ENCODE measurements at regions not wholly inside any gene's neighbourhood (a gene's known extent, or its start where the extent isn't known, plus 50 kb on each side); places are given as distances from the start of the nearest gene placed in this dataset.
"Not testable (repeated sequence)": the region's sequence is repeated elsewhere in the genome, so short reads cannot be mapped to it uniquely, and the experiment has no call there.

DNA sequence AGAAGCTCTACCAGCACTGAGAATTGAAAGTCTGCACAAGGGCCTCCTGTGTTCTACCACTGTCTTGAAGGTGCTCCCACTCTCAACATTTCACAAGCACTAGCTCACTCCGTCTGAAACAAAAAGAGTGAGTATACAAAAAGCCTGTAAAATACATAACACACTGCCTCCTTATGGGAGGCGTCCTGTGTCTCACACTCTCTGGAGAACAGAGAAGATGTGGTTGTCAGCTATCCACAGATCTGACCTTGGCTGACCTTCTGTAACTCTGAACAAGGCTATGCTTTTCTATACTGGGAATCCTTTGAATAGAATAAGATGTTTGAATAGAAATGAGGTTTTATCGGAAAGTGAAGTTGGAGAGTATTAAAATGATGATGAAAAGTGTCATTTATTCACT is 171.3 kb upstream of the TMEM45B start:
- intact Hi-C loops (cut with DNase I; ENCODE audit: low total_unique reads) = no loop called here

DNA sequence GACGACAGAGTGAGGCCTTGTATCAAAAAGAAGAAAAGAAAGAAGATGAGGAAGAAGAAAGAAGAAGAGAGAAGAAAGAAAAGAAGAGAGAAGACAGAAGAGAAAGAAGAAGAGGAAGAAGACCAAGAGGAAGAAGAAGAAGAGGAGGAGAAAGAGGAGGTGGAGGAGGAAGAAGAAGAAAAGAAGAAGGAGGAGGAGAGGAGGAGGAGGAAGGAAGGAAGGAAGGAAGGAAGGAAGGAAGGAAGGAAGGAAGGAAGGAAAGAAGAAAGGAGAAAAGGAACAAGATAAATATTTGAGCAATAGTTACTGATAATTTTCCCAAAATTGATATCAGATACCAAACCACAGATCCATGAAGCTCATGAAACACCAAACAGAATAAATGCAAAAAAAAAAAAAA is 169.7 kb upstream of the TMEM45B start:
- no peak for DNase-seq
- TF ChIP-seq POLR2AphosphoS5 (IDR thresholded peaks at IDR 0.05) (no peak), EP300 (IDR thresholded peaks at IDR 0.05) (no peak), POLR2A (IDR thresholded peaks at IDR 0.05) (no peak), CTCF (IDR thresholded peaks at IDR 0.05) (no peak)
- Histone ChIP-seq H3K4me3 (no peak overlapping the region), H3K36me3 (no peaks in the 10 kb centered on the region), H3K27ac (no peak overlapping the region), H3K4me1 (no peaks in the 10 kb centered on the region), H3K27me3 (no peaks in the 10 kb centered on the region), H3K9me3 (no peaks in the 10 kb centered on the region)
- 52 to 74% (median 60%) methylated on average over 1 of the region's 1 CpG for WGBS, 5 donors
- intact Hi-C loops (cut with DNase I; ENCODE audit: low total_unique reads) = no loop called here

More for the DNA sequence above, 171.3 kb upstream of the TMEM45B start:
- Histone ChIP-seq H3K27ac (no peak overlapping the region), H3K4me1 (no peaks in the 10 kb centered on the region), H3K4me3 (no peak overlapping the region), H3K36me3 (no peaks in the 10 kb centered on the region), H3K9me3 (no peaks in the 10 kb centered on the region), H3K27me3 (no peaks in the 10 kb centered on the region)
- WGBS, 5 donors = 77 to 89% (median 82%) methylated on average over 3 of the region's 3 CpGs
- DNase-seq = no peak
- no peak for TF ChIP-seq POLR2AphosphoS5 (IDR thresholded peaks at IDR 0.05)
- TF ChIP-seq POLR2A (IDR thresholded peaks at IDR 0.05) = no peak
- TF ChIP-seq EP300 (IDR thresholded peaks at IDR 0.05) = no peak
- no peak for TF ChIP-seq CTCF (IDR thresholded peaks at IDR 0.05)

DNA sequence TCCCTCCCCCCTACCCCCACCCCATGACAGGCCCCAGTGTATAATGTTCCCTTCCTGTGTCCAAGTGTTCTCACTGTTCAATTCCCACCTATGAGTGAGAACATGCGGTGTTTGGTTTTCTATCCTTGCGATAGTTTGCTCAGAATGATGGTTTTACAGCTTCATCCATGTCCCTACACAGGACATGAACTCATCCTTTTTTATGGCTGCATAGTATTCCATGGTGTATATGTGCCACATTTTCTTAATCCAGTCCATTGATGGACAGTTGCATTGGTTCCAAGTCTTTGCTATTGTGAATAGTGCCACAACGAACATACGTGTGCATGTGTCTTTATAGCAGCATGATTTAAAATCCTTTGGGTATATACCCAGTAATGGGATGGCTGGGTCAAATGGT is 165.6 kb upstream of the TMEM45B start:
- intact Hi-C loops (cut with DNase I; ENCODE audit: low total_unique reads); H3K36me3 ChIP-seq; DNase-seq; H3K27me3 ChIP-seq; H3K27ac ChIP-seq; H3K4me1 ChIP-seq; H3K4me3 ChIP-seq: not testable (repeated sequence)
- peaks cover 0 to 13% (median 11%) of the 10 kb centered on the region in 4 donors for H3K9me3 ChIP-seq
- WGBS, 5 donors = 94 to 98% (median 97%) methylated on average over 4 of the region's 4 CpGs

GRCh38 chr11:129652835-129653234 is 162.8 kb upstream of the TMEM45B start:
- DNase-seq = no peak
- H3K36me3 ChIP-seq = no peaks in the 10 kb centered on the region
- peaks cover 0 to 4% (median 0%) of the 10 kb centered on the region in 3 donors for H3K27me3 ChIP-seq
- no peak overlapping the region for H3K4me3 ChIP-seq
- WGBS, 5 donors = 20 to 54% (median 43%) methylated on average over 1 of the region's 1 CpG
- H3K9me3 ChIP-seq = peaks cover 0 to 24% (median 18%) of the 10 kb centered on the region in 4 donors
- no peaks in the 10 kb centered on the region for H3K4me1 ChIP-seq
- intact Hi-C loops (cut with DNase I; ENCODE audit: low total_unique reads) = no loop called here
- TF ChIP-seq EP300 (IDR thresholded peaks at IDR 0.05) (no peak), CTCF (IDR thresholded peaks at IDR 0.05) (no peak), POLR2A (IDR thresholded peaks at IDR 0.05) (no peak), POLR2AphosphoS5 (IDR thresholded peaks at IDR 0.05) (no peak)
- H3K27ac ChIP-seq = no peak overlapping the region

DNA sequence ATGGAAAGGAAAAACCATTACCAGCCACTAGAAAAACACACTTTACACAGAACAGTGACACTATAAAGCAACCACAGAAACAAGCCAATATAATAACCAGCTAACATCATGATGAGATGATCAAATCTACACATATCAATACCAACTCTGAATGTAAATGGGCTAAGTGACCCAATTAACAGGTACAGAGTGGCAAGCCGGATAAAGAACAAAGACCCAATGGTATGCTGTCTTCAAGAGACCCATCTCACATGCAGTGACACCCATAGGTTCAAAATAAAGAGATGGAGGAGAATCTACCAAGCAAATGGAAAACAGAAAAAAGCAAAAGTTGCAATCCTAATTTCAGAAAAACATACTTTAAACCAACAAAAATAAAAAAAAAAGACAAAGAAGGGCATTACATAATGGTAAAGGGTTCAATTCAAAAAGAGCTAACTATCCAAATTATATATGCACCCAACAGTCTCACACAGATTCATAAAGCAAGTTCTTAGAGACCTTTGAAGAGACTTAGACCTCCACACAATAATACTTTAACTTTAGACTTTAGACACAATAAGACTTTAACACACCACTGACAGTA is 160.3 kb upstream of the TMEM45B start:
- intact Hi-C loops (cut with DNase I; ENCODE audit: low total_unique reads) = no loop called here
- no peaks in the 10 kb centered on the region for H3K4me1 ChIP-seq
- peaks cover 0 to 4% (median 0%) of the 10 kb centered on the region in 3 donors for H3K27me3 ChIP-seq
- DNase-seq = no peak
- no peaks in the 10 kb centered on the region for H3K36me3 ChIP-seq
- H3K27ac ChIP-seq = no peak overlapping the region
- peaks cover 0 to 24% (median 18%) of the 10 kb centered on the region in 4 donors for H3K9me3 ChIP-seq
- no peak overlapping the region for H3K4me3 ChIP-seq
- no peak for TF ChIP-seq EP300 (IDR thresholded peaks at IDR 0.05)
- TF ChIP-seq CTCF (IDR thresholded peaks at IDR 0.05) = no peak
- no peak for TF ChIP-seq POLR2A (IDR thresholded peaks at IDR 0.05)
- no peak for TF ChIP-seq POLR2AphosphoS5 (IDR thresholded peaks at IDR 0.05)
- 6 to 54% (median 38%) methylated on average over 1 of the region's 1 CpG for WGBS, 5 donors

Measured in stomach (tissue), 8 donors.